HL-60 (cell line): ENCODE measurements at regions not wholly inside any gene's neighbourhood (a gene's known extent, or its start where the extent isn't known, plus 50 kb on each side); places are given as distances from the start of the nearest gene placed in this dataset.

Experiments
- DNase-seq, 2 experiments: peaks; one replicate each; pipeline ENCODE4 v3.0.0-alpha.2; 2010 to 2020; ENCODE audit warnings: low read depth in 1 of 2, low spot score in 1 of 2
- H3K27ac ChIP-seq: fragments of 250-450 bp; sonication (Bioruptor Pico); replicated peaks from 2 replicates; pipeline ENCODE4 v1.5.1; 2020; ENCODE audit warnings: mild to moderate bottlenecking, moderate library complexity
- H3K27me3 ChIP-seq: fragments of 250-450 bp; sonication (Bioruptor Pico); 2 replicates; pipeline ENCODE4 v1.5.1; 2021; ENCODE audit warnings: mild to moderate bottlenecking, moderate library complexity; ENCODE audit not compliant: insufficient read depth, poor library complexity, severe bottlenecking
- H3K4me3 ChIP-seq: replicated peaks from 2 replicates; pipeline ENCODE4 v1.5.1; 2011; ENCODE audit warnings: mild to moderate bottlenecking, control low read depth, low read length; ENCODE audit not compliant: insufficient read depth
- CTCF ChIP-seq: IDR thresholded peaks from one replicate; pipeline ENCODE4 v1.5.1; 2011; ENCODE audit warnings: low read length, control low read depth, inconsistent platforms; ENCODE audit not compliant: insufficient read depth
- GABPA ChIP-seq: IDR thresholded peaks from 2 replicates; pipeline ENCODE4 v1.6.1; 2012; ENCODE audit warnings: low read depth
- POLR2AphosphoS5 ChIP-seq: IDR thresholded peaks from 2 replicates; pipeline ENCODE4 v1.6.1; 2012; ENCODE audit warnings: low read depth
- REST ChIP-seq: IDR thresholded peaks from 2 replicates; pipeline ENCODE4 v1.6.1; 2012; ENCODE audit warnings: low read depth; ENCODE audit not compliant: insufficient replicate concordance
- SPI1 ChIP-seq: IDR thresholded peaks from 2 replicates; pipeline ENCODE4 v1.6.1; 2012; ENCODE audit warnings: low read depth, mild to moderate bottlenecking, borderline replicate concordance

GRCh38 chr5:2095011-2095410 lies 212.3 kb upstream of the IRX4 start:
- DNase-seq: no peak
- H3K27me3 ChIP-seq: no peaks in the 10 kb centered on the region
- no peak overlapping the region for H3K4me3 ChIP-seq
- no peak overlapping the region for H3K27ac ChIP-seq
- no peak for TF ChIP-seq POLR2AphosphoS5
- no peak for TF ChIP-seq SPI1
- no peak for TF ChIP-seq GABPA
- TF ChIP-seq REST: no peak
- no peak for TF ChIP-seq CTCF

GRCh38 chr5:2094616-2094995 lies 211.9 kb upstream of the IRX4 start:
- no peak for TF ChIP-seq CTCF
- TF ChIP-seq REST: no peak
- no peak for TF ChIP-seq SPI1
- TF ChIP-seq GABPA: no peak
- no peak for TF ChIP-seq POLR2AphosphoS5
- Histone ChIP-seq H3K27me3 (no peaks in the 10 kb centered on the region), H3K4me3 (no peak overlapping the region), H3K27ac (no peak overlapping the region)
- no peak for DNase-seq

GRCh38 chr5:2093859-2094615 lies 211.3 kb upstream of the IRX4 start:
- H3K4me3 ChIP-seq: no peak overlapping the region
- H3K27ac ChIP-seq: no peak overlapping the region
- TF ChIP-seq SPI1 (no peak), GABPA (no peak), REST (no peak), POLR2AphosphoS5 (no peak), CTCF (no peak)
- no peak for DNase-seq
- H3K27me3 ChIP-seq: no peaks in the 10 kb centered on the region
